Brain microvascular endothelial cell (primary cell): ENCODE measurements at regions not wholly inside any gene's neighbourhood (a gene's known extent, or its start where the extent isn't known, plus 50 kb on each side); places are given as distances from the start of the nearest gene placed in this dataset.

Experiments used
- DNase-seq: peaks from one replicate; pipeline ENCODE4 v3.0.0-alpha.2; 2020
- H3K27ac ChIP-seq: fragments of 250-450 bp; sonication (Bioruptor Pico); 2 replicates; pipeline ENCODE4 v1.5.1; 2020; ENCODE audit warnings: mild to moderate bottlenecking, moderate library complexity
- H3K27me3 ChIP-seq: fragments of 250-450 bp; sonication (Bioruptor Pico); replicated peaks from 2 replicates; pipeline ENCODE4 v1.5.1; 2020; ENCODE audit warnings: mild to moderate bottlenecking
- H3K36me3 ChIP-seq: fragments of 250-450 bp; sonication (Bioruptor Pico); replicated peaks from 2 replicates; pipeline ENCODE4 v1.5.1; 2020; ENCODE audit warnings: mild to moderate bottlenecking
- H3K4me3 ChIP-seq: 2 replicates; pipeline ENCODE4 v1.5.1; 2011; ENCODE audit warnings: low read depth, mild to moderate bottlenecking, control low read depth, low read length, moderate library complexity
- in situ Hi-C: cut with HindIII; loops from 2 replicates; pipeline ENCODE4 v1.10.0; 2017; ENCODE audit warnings: low sequenced_read_pairs, low pct_ligation_motif_present
- TF ChIP-seq, protein P1 (sequence below): IDR thresholded peaks from 2 replicates; pipeline ENCODE4 v1.5.1; 2011; ENCODE audit warnings: low read depth, mild to moderate bottlenecking, moderate library complexity, low read length, control low read depth, inconsistent platforms; ENCODE audit errors: missing control alignments

DNA sequence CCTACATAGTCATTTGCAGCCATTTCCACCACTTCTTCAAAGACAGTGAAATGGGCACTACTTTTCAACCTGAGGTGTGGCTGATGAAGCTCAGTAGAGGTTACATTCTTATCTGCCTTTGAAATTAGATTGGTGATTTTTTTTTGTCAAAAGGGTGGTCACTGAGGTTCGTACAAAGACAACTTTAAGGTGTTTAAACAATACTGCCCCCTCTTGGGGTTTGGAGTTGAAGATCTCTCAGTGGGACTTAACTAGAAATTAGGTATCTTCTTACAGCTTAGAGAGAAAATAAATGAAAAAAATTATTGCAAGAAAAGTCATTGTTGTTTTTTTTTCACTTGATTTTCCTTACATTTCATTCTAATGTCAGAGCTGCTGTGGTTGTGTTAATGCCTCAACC, 713.2 kb downstream of the CDH11 start:
- DNase-seq, result no peak
- in situ Hi-C loops, result no loop called here
- H3K27me3 ChIP-seq, result no peaks in the 10 kb centered on the region
- TF ChIP-seq, protein P1, sequence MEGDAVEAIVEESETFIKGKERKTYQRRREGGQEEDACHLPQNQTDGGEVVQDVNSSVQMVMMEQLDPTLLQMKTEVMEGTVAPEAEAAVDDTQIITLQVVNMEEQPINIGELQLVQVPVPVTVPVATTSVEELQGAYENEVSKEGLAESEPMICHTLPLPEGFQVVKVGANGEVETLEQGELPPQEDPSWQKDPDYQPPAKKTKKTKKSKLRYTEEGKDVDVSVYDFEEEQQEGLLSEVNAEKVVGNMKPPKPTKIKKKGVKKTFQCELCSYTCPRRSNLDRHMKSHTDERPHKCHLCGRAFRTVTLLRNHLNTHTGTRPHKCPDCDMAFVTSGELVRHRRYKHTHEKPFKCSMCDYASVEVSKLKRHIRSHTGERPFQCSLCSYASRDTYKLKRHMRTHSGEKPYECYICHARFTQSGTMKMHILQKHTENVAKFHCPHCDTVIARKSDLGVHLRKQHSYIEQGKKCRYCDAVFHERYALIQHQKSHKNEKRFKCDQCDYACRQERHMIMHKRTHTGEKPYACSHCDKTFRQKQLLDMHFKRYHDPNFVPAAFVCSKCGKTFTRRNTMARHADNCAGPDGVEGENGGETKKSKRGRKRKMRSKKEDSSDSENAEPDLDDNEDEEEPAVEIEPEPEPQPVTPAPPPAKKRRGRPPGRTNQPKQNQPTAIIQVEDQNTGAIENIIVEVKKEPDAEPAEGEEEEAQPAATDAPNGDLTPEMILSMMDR, result peak; percentile 7
- no peak overlapping the region for H3K27ac ChIP-seq
- no peak overlapping the region for H3K4me3 ChIP-seq
- no peaks in the 10 kb centered on the region for H3K36me3 ChIP-seq

GRCh38 chr16:64406770-64407181, 715.1 kb downstream of the CDH11 start:
- in situ Hi-C loops, result no loop called here
- H3K36me3 ChIP-seq, result no peaks in the 10 kb centered on the region
- no peaks in the 10 kb centered on the region for H3K27me3 ChIP-seq
- no peak overlapping the region for H3K4me3 ChIP-seq
- TF ChIP-seq, protein P1, result no peak
- DNase-seq, result no peak
- no peak overlapping the region for H3K27ac ChIP-seq

GRCh38 chr16:64403352-64403751, 718.5 kb downstream of the CDH11 start:
- TF ChIP-seq, protein P1, result no peak
- H3K36me3 ChIP-seq, result no peaks in the 10 kb centered on the region
- no peak for DNase-seq
- H3K27ac ChIP-seq, result no peak overlapping the region
- in situ Hi-C loops, result no loop called here
- H3K4me3 ChIP-seq, result no peak overlapping the region
- no peaks in the 10 kb centered on the region for H3K27me3 ChIP-seq

- in situ Hi-C loops, result no loop called here
- Histone ChIP-seq H3K27ac (peak overlapping the region; percentile 21), H3K4me3 (no peak overlapping the region), H3K27me3 (no peaks in the 10 kb centered on the region), H3K36me3 (no peaks in the 10 kb centered on the region)
- peak; percentile 25 for DNase-seq
- TF ChIP-seq, protein P1, result no peak
These were observed 723.1 kb downstream of the CDH11 start for GRCh38 chr16:64398793-64399192.

GRCh38 chr16:64397945-64398508, 723.8 kb downstream of the CDH11 start:
- peak; percentile 45 for DNase-seq
- TF ChIP-seq, protein P1, result no peak
- no peaks in the 10 kb centered on the region for H3K27me3 ChIP-seq
- H3K36me3 ChIP-seq, result no peaks in the 10 kb centered on the region
- in situ Hi-C loops, result no loop called here
- no peak overlapping the region for H3K4me3 ChIP-seq
- peak overlapping the region; percentile 21 for H3K27ac ChIP-seq

- H3K36me3 ChIP-seq, result no peaks in the 10 kb centered on the region
- peak overlapping the region; percentile 47 for H3K27ac ChIP-seq
- no peaks in the 10 kb centered on the region for H3K27me3 ChIP-seq
- DNase-seq, result peak; percentile 75
- TF ChIP-seq, protein P1, result no peak
- H3K4me3 ChIP-seq, result no peak overlapping the region
- in situ Hi-C loops, result no loop called here
These were observed 724.8 kb downstream of the CDH11 start for GRCh38 chr16:64397042-64397441.
